Uterus (tissue), 2 donors: ENCODE measurements at regions not wholly inside any gene's neighbourhood (a gene's known extent, or its start where the extent isn't known, plus 50 kb on each side); places are given as distances from the start of the nearest gene placed in this dataset.

Source experiments
- POLR2A ChIP-seq, 2 donors: fragments of 450-650 bp; IDR thresholded peaks; one replicate each; pipeline ENCODE4 v1.6.1; 2016; ENCODE audit warnings: antibody characterized with exemption in 2 of 2, mild to moderate bottlenecking in 1 of 2, moderate library complexity in 1 of 2
- TF ChIP-seq, protein P1 (sequence below), 4 experiments: fragments of 200-600 bp in 2 of 4; fragments of 450-650 bp in 2 of 4; sonication (generic) in 2 of 4; IDR thresholded peaks; one replicate each; pipeline ENCODE4 v1.5.1; 2016 to 2019; ENCODE audit warnings: antibody characterized with exemption in 4 of 4, mild to moderate bottlenecking in 2 of 4, moderate library complexity in 1 of 4

DNA sequence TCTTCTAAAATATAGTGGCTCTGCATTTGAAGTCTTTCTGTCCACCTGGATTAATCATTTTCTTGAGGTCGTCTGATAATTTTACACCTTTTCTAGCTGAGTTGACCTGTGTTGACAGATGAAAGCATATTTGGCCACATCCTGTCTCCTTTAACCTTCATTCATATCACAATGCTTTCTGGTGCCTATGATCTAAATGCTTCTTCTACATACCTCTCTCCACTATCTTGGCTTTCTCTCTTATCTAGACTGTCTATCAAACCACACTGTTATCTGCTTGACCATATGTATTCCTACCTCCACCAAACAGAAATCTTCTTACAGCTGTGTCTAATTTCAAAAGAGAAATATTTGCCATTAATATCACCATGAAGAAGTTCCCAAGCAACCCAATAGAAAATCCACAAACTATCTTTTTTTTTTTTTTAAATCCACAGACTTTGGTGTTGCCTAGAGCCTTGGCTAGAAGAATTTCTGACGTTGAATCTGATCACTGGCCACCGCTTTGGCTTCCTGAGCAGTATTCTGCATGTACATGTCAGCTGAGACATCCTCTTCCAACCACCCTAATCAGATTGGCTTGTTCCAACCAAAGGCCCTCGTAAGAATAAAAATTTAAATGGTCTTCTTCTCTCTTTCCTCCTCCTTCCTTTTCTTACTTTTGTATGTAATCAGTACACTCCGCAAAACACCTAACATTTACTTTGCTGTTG is 66.3 kb upstream of the SP4 start:
- TF ChIP-seq POLR2A (IDR thresholded peaks at IDR 0.05), result no peak
- TF ChIP-seq, protein P1, sequence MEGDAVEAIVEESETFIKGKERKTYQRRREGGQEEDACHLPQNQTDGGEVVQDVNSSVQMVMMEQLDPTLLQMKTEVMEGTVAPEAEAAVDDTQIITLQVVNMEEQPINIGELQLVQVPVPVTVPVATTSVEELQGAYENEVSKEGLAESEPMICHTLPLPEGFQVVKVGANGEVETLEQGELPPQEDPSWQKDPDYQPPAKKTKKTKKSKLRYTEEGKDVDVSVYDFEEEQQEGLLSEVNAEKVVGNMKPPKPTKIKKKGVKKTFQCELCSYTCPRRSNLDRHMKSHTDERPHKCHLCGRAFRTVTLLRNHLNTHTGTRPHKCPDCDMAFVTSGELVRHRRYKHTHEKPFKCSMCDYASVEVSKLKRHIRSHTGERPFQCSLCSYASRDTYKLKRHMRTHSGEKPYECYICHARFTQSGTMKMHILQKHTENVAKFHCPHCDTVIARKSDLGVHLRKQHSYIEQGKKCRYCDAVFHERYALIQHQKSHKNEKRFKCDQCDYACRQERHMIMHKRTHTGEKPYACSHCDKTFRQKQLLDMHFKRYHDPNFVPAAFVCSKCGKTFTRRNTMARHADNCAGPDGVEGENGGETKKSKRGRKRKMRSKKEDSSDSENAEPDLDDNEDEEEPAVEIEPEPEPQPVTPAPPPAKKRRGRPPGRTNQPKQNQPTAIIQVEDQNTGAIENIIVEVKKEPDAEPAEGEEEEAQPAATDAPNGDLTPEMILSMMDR (IDR thresholded peaks at IDR 0.05), result no peak
